ENCODE measurements at regions not wholly inside any gene's neighbourhood (a gene's known extent, or its start where the extent isn't known, plus 50 kb on each side); places are given as distances from the start of the nearest gene placed in this dataset.

- TF ChIP-seq, protein P1, sequence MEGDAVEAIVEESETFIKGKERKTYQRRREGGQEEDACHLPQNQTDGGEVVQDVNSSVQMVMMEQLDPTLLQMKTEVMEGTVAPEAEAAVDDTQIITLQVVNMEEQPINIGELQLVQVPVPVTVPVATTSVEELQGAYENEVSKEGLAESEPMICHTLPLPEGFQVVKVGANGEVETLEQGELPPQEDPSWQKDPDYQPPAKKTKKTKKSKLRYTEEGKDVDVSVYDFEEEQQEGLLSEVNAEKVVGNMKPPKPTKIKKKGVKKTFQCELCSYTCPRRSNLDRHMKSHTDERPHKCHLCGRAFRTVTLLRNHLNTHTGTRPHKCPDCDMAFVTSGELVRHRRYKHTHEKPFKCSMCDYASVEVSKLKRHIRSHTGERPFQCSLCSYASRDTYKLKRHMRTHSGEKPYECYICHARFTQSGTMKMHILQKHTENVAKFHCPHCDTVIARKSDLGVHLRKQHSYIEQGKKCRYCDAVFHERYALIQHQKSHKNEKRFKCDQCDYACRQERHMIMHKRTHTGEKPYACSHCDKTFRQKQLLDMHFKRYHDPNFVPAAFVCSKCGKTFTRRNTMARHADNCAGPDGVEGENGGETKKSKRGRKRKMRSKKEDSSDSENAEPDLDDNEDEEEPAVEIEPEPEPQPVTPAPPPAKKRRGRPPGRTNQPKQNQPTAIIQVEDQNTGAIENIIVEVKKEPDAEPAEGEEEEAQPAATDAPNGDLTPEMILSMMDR (IDR thresholded peaks at IDR 0.05), result no peak
- no peak for TF ChIP-seq POLR2A (IDR thresholded peaks at IDR 0.05)
Observed at GRCh38 chr1:37306461-37306860, 167.9 kb upstream of the ZC3H12A start.

Data from body of pancreas (tissue), 4 donors.